Fibroblast of lung (primary cell): ENCODE measurements at regions not wholly inside any gene's neighbourhood (a gene's known extent, or its start where the extent isn't known, plus 50 kb on each side); places are given as distances from the start of the nearest gene placed in this dataset.

Source experiments
- DNase-seq, 2 donors: peaks; one replicate each; pipeline versions ENCODE4 v3.0.0 to v3.0.0-alpha.2; 2010; ENCODE audit warnings: low read depth in 2 of 2
- H2AFZ ChIP-seq: 2 replicates; pipeline ENCODE4 v1.5.1; 2012; ENCODE audit warnings: low read length, control low read depth, inconsistent platforms
- H3K27ac ChIP-seq: 2 replicates; pipeline ENCODE4 v1.5.1; 2011; ENCODE audit warnings: low read length, control low read depth; ENCODE audit not compliant: insufficient read depth
- H3K27me3 ChIP-seq: 2 replicates; pipeline ENCODE4 v1.5.1; 2011; ENCODE audit warnings: mild to moderate bottlenecking, low read length; ENCODE audit not compliant: control insufficient read depth, insufficient read depth
- H3K36me3 ChIP-seq: 2 replicates; pipeline ENCODE4 v1.5.1; 2011; ENCODE audit warnings: low read length; ENCODE audit not compliant: control insufficient read depth, insufficient read depth
- H3K4me1 ChIP-seq: 2 replicates; pipeline ENCODE4 v1.5.1; 2011; ENCODE audit warnings: low read length; ENCODE audit not compliant: control insufficient read depth, insufficient read depth; ENCODE audit errors: extremely low read depth
- H3K4me2 ChIP-seq: 2 replicates; pipeline ENCODE4 v1.5.1; 2011; ENCODE audit warnings: low read length, control low read depth; ENCODE audit not compliant: insufficient read depth; ENCODE audit errors: extremely low read depth
- H3K4me3 ChIP-seq, 4 experiments: fragments of 200-600 bp in 1 of 4; sonication (generic) in 1 of 4; replicated peaks in 1 of 4; 2 replicates each; pipeline ENCODE4 v1.5.1; 2011 to 2016; ENCODE audit warnings: low read length in 4 of 4, low read depth in 3 of 4, mild to moderate bottlenecking in 3 of 4, control low read depth in 2 of 4, inconsistent platforms in 1 of 4, mixed read lengths in 1 of 4; ENCODE audit not compliant: insufficient read depth in 1 of 4; ENCODE audit errors: control extremely low read depth in 1 of 4
- H3K79me2 ChIP-seq: 2 replicates; pipeline ENCODE4 v1.5.1; 2012; ENCODE audit warnings: mild to moderate bottlenecking, low read length, inconsistent platforms; ENCODE audit not compliant: control insufficient read depth, insufficient read depth
- H3K9ac ChIP-seq: 2 replicates; pipeline ENCODE4 v1.5.1; 2011; ENCODE audit warnings: mild to moderate bottlenecking, low read length, control low read depth; ENCODE audit not compliant: insufficient read depth
- H3K9me3 ChIP-seq: 2 replicates; pipeline ENCODE4 v1.5.1; 2012; ENCODE audit warnings: low read depth, low read length; ENCODE audit not compliant: control insufficient read depth, insufficient read depth
- H4K20me1 ChIP-seq: 2 replicates; pipeline ENCODE4 v1.5.1; 2011; ENCODE audit warnings: low read length; ENCODE audit not compliant: control insufficient read depth, insufficient read depth; ENCODE audit errors: extremely low read depth
- EZH2 ChIP-seq: IDR thresholded peaks from 2 replicates; pipeline ENCODE4 v1.5.1; 2012; ENCODE audit warnings: low read length, control low read depth, mild to moderate bottlenecking; ENCODE audit errors: missing control alignments
- TF ChIP-seq, protein P1 (sequence below), 2 donors: IDR thresholded peaks in 1 of 2; conservative IDR thresholded peaks in 1 of 2; 1 replicate in 1 of 2; 2 replicates in 1 of 2; pipeline ENCODE4 v1.5.1; 2011 to 2012; ENCODE audit warnings: low read length in 2 of 2, control low read depth in 1 of 2, inconsistent platforms in 1 of 2, low read depth in 1 of 2, mild to moderate bottlenecking in 1 of 2

DNA sequence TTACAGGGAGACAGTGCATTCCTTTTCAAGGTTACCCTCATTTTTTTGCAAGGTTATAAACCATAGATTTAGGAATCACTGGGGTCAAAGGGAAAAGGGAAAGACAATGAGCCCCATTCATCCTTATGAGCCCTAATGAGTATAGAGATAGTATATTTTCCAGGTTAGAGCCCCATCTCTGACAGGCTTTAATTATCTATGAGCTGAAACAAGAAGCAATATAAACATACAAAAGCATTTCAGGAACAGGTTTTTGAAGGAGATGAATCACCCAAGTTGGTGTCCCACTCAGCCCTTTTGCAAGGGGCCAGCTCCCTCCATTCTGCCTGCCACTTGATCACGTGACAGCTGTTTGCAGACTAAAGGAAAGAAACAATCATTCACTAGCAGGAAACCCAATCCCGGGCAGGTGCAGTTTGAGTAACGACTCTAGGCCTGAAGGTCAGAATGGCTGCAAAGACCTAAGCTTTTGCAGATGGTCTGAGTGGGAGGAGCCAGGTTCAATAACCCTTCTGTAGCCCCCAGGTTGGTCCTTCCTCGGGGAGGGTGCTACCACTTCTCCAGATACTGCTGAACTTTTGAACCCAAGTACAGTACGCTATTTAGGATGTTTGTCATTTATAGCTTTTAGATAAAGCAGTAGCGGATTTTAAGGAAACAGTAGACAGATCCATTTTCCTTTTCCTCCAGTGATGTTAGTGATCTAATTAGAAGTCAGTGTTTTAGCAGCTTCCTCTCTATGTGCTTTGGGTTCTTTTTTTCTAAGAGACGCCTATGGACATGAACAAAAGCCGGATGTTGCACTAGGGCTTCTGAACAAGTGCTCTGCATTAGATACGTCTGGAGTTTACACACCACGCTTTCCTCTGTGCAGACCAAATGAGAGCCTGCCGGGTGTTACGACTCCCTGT lies 253.2 kb downstream of the SOX4 start:
- H3K4me3 ChIP-seq: no peak overlapping the region
- no peak overlapping the region for H3K9ac ChIP-seq
- H3K27ac ChIP-seq: no peak overlapping the region
- H3K4me2 ChIP-seq: no peak overlapping the region
- H3K27me3 ChIP-seq: no peaks in the 10 kb centered on the region
- no peaks in the 10 kb centered on the region for H3K36me3 ChIP-seq
- no peaks in the 10 kb centered on the region for H3K79me2 ChIP-seq
- no peak overlapping the region for H2AFZ ChIP-seq
- no peaks in the 10 kb centered on the region for H3K4me1 ChIP-seq
- no peaks in the 10 kb centered on the region for H3K9me3 ChIP-seq
- no peaks in the 10 kb centered on the region for H4K20me1 ChIP-seq
- peak in 1 of 2 donors; percentile 54 for DNase-seq
- TF ChIP-seq EZH2: no peak
- TF ChIP-seq, protein P1, sequence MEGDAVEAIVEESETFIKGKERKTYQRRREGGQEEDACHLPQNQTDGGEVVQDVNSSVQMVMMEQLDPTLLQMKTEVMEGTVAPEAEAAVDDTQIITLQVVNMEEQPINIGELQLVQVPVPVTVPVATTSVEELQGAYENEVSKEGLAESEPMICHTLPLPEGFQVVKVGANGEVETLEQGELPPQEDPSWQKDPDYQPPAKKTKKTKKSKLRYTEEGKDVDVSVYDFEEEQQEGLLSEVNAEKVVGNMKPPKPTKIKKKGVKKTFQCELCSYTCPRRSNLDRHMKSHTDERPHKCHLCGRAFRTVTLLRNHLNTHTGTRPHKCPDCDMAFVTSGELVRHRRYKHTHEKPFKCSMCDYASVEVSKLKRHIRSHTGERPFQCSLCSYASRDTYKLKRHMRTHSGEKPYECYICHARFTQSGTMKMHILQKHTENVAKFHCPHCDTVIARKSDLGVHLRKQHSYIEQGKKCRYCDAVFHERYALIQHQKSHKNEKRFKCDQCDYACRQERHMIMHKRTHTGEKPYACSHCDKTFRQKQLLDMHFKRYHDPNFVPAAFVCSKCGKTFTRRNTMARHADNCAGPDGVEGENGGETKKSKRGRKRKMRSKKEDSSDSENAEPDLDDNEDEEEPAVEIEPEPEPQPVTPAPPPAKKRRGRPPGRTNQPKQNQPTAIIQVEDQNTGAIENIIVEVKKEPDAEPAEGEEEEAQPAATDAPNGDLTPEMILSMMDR (conservative IDR thresholded peaks at IDR 0.05 in 1 of 2, IDR thresholded peaks at IDR 0.05 in 1 of 2; ENCODE audit: low read depth in 1 of 2, low read length in 2 of 2): no peak

DNA sequence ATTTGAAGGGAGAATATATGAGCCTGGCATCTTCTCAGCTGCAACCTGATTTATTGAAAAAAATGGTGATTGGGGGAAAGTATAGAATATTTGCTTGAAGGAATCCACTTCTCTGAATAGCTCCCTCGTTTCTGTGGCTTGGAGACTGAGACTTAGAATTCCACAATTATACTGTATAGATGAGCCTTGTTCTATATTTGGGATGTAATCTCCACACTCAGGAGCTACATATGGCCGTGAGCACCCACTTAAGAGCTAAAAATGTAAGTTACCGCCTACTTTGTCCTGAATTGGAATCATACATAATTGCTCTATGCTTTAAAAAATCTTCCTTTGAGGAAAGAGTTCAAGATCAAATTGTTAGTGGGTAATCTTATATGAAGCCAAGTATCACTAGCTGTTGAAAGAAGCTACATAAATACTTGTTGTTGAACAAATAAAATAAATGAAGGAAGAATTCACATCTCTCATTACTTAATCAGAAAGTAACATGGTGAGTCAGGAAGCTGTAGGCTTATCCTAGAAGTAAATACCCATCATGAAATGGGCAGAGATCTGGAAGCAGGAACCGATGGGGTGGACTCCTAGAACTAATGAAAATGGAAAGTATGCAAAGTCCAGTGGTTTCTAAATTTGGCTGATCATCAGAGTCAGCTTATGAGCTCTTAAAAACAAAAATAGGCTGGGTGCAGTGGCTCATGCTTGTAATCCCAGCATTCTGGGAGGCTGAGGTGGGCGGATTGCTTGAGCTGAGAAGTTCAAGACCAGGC lies 254.3 kb downstream of the SOX4 start:
- Histone ChIP-seq H3K9me3 (no peaks in the 10 kb centered on the region), H3K27me3 (no peaks in the 10 kb centered on the region), H2AFZ (no peak overlapping the region), H3K36me3 (no peaks in the 10 kb centered on the region), H3K27ac (no peak overlapping the region), H3K4me3 (no peak overlapping the region), H3K79me2 (no peaks in the 10 kb centered on the region), H3K4me2 (no peak overlapping the region), H3K9ac (no peak overlapping the region), H4K20me1 (no peaks in the 10 kb centered on the region), H3K4me1 (no peaks in the 10 kb centered on the region)
- TF ChIP-seq, protein P1 (conservative IDR thresholded peaks at IDR 0.05 in 1 of 2, IDR thresholded peaks at IDR 0.05 in 1 of 2; ENCODE audit: low read depth in 1 of 2, low read length in 2 of 2): no peak
- TF ChIP-seq EZH2: no peak
- DNase-seq: no peak

DNA sequence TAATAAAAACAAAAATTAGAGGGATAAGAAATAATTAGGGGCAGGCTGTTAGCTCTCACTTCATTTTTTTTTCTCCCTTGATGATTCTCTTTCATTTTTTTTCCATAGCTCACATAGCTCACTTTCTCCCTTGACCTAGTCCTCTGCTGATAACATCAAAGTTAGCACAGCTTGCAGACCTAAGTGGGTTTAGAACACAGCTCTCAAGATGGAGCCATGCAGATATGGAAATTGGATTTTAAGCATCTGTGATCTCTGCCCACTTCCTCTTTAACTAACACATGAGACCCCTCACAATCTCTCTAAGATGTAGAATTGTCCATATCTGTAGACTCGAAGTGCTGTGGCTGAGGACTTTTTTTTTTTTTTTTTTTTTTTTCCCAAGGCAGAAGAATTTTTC lies 257.1 kb downstream of the SOX4 start:
- Histone ChIP-seq H3K27me3 (no peaks in the 10 kb centered on the region), H3K9me3 (no peaks in the 10 kb centered on the region), H4K20me1 (no peaks in the 10 kb centered on the region), H3K27ac (no peak overlapping the region), H3K36me3 (no peaks in the 10 kb centered on the region), H3K4me3 (no peak overlapping the region), H2AFZ (no peak overlapping the region), H3K9ac (no peak overlapping the region), H3K4me1 (no peaks in the 10 kb centered on the region), H3K4me2 (no peak overlapping the region), H3K79me2 (no peaks in the 10 kb centered on the region)
- no peak for TF ChIP-seq EZH2
- TF ChIP-seq, protein P1 (conservative IDR thresholded peaks at IDR 0.05 in 1 of 2, IDR thresholded peaks at IDR 0.05 in 1 of 2; ENCODE audit: low read depth in 1 of 2, low read length in 2 of 2): no peak
- DNase-seq: no peak
